Naive thymus-derived CD4-positive, alpha-beta T cell (primary cell): ENCODE measurements at regions not wholly inside any gene's neighbourhood (a gene's known extent, or its start where the extent isn't known, plus 50 kb on each side); places are given as distances from the start of the nearest gene placed in this dataset.

Experiments used
- ATAC-seq: fragments of 150-1000 bp; cut with Tn5 transposase; 2 replicates; pipeline ENCODE4 v1.10.0; 2021; ENCODE audit warnings: mild to moderate bottlenecking, moderate library complexity
- CTCF ChIA-PET: fragments of 350-600 bp; sonication (Branson Sonifier 250); formaldehyde crosslinking; loops from one replicate; lab custom pipeline; 2021; ENCODE audit warnings: antibody characterized with exemption; lab: Charles Lee
- POLR2A ChIA-PET: fragments of 350-600 bp; sonication (Branson Sonifier 250); formaldehyde crosslinking; loops from one replicate; lab custom pipeline; 2021; ENCODE audit warnings: antibody characterized with exemption, inconsistent platforms; lab: Charles Lee
- DNase-seq, 9 donors: peaks; one replicate each; pipeline versions ENCODE4 v3.0.0 to v3.0.0-alpha.2; 2020 to 2022; ENCODE audit warnings: mixed read lengths in 1 of 9
- H3K27ac ChIP-seq: one replicate; pipeline ENCODE4 v1.7.0; 2013; ENCODE audit warnings: mild to moderate bottlenecking, low read depth, low read length, moderate library complexity
- H3K27me3 ChIP-seq, 2 donors: one replicate each; pipeline ENCODE4 v1.7.0; 2013; ENCODE audit warnings: low read length in 2 of 2, mild to moderate bottlenecking in 2 of 2, moderate library complexity in 2 of 2; ENCODE audit not compliant: control insufficient read depth in 2 of 2, insufficient read depth in 2 of 2
- H3K36me3 ChIP-seq, 3 experiments: 1 replicate in 2 of 3; 2 replicates in 1 of 3; pipeline ENCODE4 v1.7.0; 2013; ENCODE audit warnings: low read length in 3 of 3, mild to moderate bottlenecking in 3 of 3, moderate library complexity in 1 of 3; ENCODE audit not compliant: insufficient read depth in 3 of 3, control insufficient read depth in 2 of 3
- H3K4me1 ChIP-seq, 2 donors: one replicate each; pipeline ENCODE4 v1.7.0; 2013; ENCODE audit warnings: low read length in 2 of 2, mild to moderate bottlenecking in 2 of 2, moderate library complexity in 1 of 2; ENCODE audit not compliant: control insufficient read depth in 2 of 2, insufficient read depth in 2 of 2
- H3K4me3 ChIP-seq: 2 replicates; pipeline ENCODE4 v1.7.0; 2013; ENCODE audit warnings: mild to moderate bottlenecking, low read length
- H3K9me3 ChIP-seq, 3 experiments: 1 replicate in 2 of 3; 2 replicates in 1 of 3; pipeline ENCODE4 v1.7.0; 2013; ENCODE audit warnings: low read length in 3 of 3; ENCODE audit not compliant: control insufficient read depth in 2 of 3
- H3K27ac Mint-ChIP-seq, 9 donors: one replicate each; pipeline ENCODE4 v1.8.0; 2020 to 2022; ENCODE audit warnings: mixed read lengths in 9 of 9, mild to moderate bottlenecking in 8 of 9, moderate library complexity in 5 of 9, inconsistent platforms in 2 of 9
- H3K27me3 Mint-ChIP-seq, 5 donors: one replicate each; pipeline ENCODE4 v1.8.0; 2021 to 2022; ENCODE audit warnings: mixed read lengths in 5 of 5, mild to moderate bottlenecking in 1 of 5
- H3K36me3 Mint-ChIP-seq, 5 donors: one replicate each; pipeline ENCODE4 v1.8.0; 2020 to 2022; ENCODE audit warnings: mixed read lengths in 5 of 5, mild to moderate bottlenecking in 3 of 5, inconsistent platforms in 1 of 5
- H3K4me1 Mint-ChIP-seq, 7 donors: one replicate each; pipeline ENCODE4 v1.8.0; 2020 to 2022; ENCODE audit warnings: mixed read lengths in 7 of 7, mild to moderate bottlenecking in 3 of 7, inconsistent platforms in 1 of 7
- H3K4me3 Mint-ChIP-seq, 10 donors: one replicate each; pipeline ENCODE4 v1.8.0; 2020 to 2022; ENCODE audit warnings: mild to moderate bottlenecking in 10 of 10, mixed read lengths in 10 of 10, moderate library complexity in 6 of 10, inconsistent platforms in 2 of 10
- H3K9me3 Mint-ChIP-seq, 11 donors: one replicate each; pipeline ENCODE4 v1.8.0; 2020 to 2022; ENCODE audit warnings: mixed read lengths in 11 of 11, mild to moderate bottlenecking in 4 of 11, inconsistent platforms in 1 of 11, moderate library complexity in 1 of 11
- intact Hi-C, 2 donors: fragments of 100-400 bp; cut with micrococcal nuclease; formaldehyde crosslinking; loops; one replicate each; pipeline ENCODE4 v1.15.1; 2023

GRCh38 chrX:84715315-84715714, 213.1 kb upstream of the HDX start:
- Histone ChIP-seq H3K4me1 (no peaks in the 10 kb centered on the region), H3K4me3 (no peak overlapping the region), H3K9me3 (no peaks in the 10 kb centered on the region), H3K36me3 (no peaks in the 10 kb centered on the region), H3K27me3 (no peaks in the 10 kb centered on the region), H3K27ac (no peak overlapping the region)
- ChIA-PET CTCF (no interaction called here), POLR2A (no interaction called here)
- Mint-ChIP-seq H3K27ac (no peak overlapping the region), H3K9me3 (no peaks in the 10 kb centered on the region), H3K27me3 (no peaks in the 10 kb centered on the region), H3K36me3 (no peaks in the 10 kb centered on the region), H3K4me3 (no peak overlapping the region), H3K4me1 (peaks cover 0 to 9% (median 0%) of the 10 kb centered on the region in 7 donors)
- ATAC-seq (no peak), DNase-seq (no peak)
- intact Hi-C loops = no loop called here

GRCh38 chrX:84717343-84717742, 215.1 kb upstream of the HDX start:
- Mint-ChIP-seq H3K4me3 (no peak overlapping the region), H3K4me1 (peaks cover 0 to 9% (median 0%) of the 10 kb centered on the region in 7 donors), H3K27me3 (no peaks in the 10 kb centered on the region), H3K27ac (no peak overlapping the region), H3K36me3 (no peaks in the 10 kb centered on the region), H3K9me3 (no peaks in the 10 kb centered on the region)
- intact Hi-C loops = no loop called here
- no peaks in the 10 kb centered on the region for H3K27me3 ChIP-seq
- H3K4me1 ChIP-seq = no peaks in the 10 kb centered on the region
- no peaks in the 10 kb centered on the region for H3K9me3 ChIP-seq
- ATAC-seq (no peak), DNase-seq (no peak)
- H3K4me3 ChIP-seq = no peak overlapping the region
- ChIA-PET POLR2A (no interaction called here), CTCF (no interaction called here)
- no peaks in the 10 kb centered on the region for H3K36me3 ChIP-seq
- H3K27ac ChIP-seq = no peak overlapping the region

GRCh38 chrX:84721416-84721815, 219.2 kb upstream of the HDX start:
- H3K4me3 Mint-ChIP-seq = no peak overlapping the region
- no peak for DNase-seq
- CTCF ChIA-PET = no interaction called here
- Histone ChIP-seq H3K9me3 (no peaks in the 10 kb centered on the region), H3K4me1 (no peaks in the 10 kb centered on the region), H3K4me3 (no peak overlapping the region), H3K36me3 (no peaks in the 10 kb centered on the region), H3K27ac (no peak overlapping the region), H3K27me3 (no peaks in the 10 kb centered on the region)
- H3K9me3 Mint-ChIP-seq = no peaks in the 10 kb centered on the region
- intact Hi-C loops = no loop called here
- H3K36me3 Mint-ChIP-seq = no peaks in the 10 kb centered on the region
- H3K27ac Mint-ChIP-seq = no peak overlapping the region
- H3K4me1 Mint-ChIP-seq = no peaks in the 10 kb centered on the region
- no peaks in the 10 kb centered on the region for H3K27me3 Mint-ChIP-seq
- POLR2A ChIA-PET = no interaction called here
- ATAC-seq = no peak

- ATAC-seq (no peak), DNase-seq (no peak)
- no peak overlapping the region for H3K4me3 ChIP-seq
- ChIA-PET POLR2A (no interaction called here), CTCF (no interaction called here)
- H3K4me1 ChIP-seq = no peaks in the 10 kb centered on the region
- no peaks in the 10 kb centered on the region for H3K27me3 ChIP-seq
- H3K9me3 ChIP-seq = no peaks in the 10 kb centered on the region
- no peaks in the 10 kb centered on the region for H3K27me3 Mint-ChIP-seq
- H3K36me3 Mint-ChIP-seq = no peaks in the 10 kb centered on the region
- H3K4me1 Mint-ChIP-seq = no peaks in the 10 kb centered on the region
- no peak overlapping the region for H3K27ac Mint-ChIP-seq
- H3K4me3 Mint-ChIP-seq = no peak overlapping the region
- H3K27ac ChIP-seq = no peak overlapping the region
- no peaks in the 10 kb centered on the region for H3K9me3 Mint-ChIP-seq
- intact Hi-C loops = no loop called here
- H3K36me3 ChIP-seq = no peaks in the 10 kb centered on the region
Observed at GRCh38 chrX:84724576-84724975, 222.3 kb upstream of the HDX start.

GRCh38 chrX:84729408-84729807, 227.2 kb upstream of the HDX start:
- ChIA-PET CTCF (no interaction called here), POLR2A (no interaction called here)
- H3K27me3 ChIP-seq = no peaks in the 10 kb centered on the region
- H3K36me3 ChIP-seq = no peaks in the 10 kb centered on the region
- H3K4me3 ChIP-seq = no peak overlapping the region
- DNase-seq (no peak), ATAC-seq (no peak)
- H3K27ac ChIP-seq = no peak overlapping the region
- Mint-ChIP-seq H3K27ac (no peak overlapping the region), H3K4me1 (no peaks in the 10 kb centered on the region), H3K36me3 (no peaks in the 10 kb centered on the region), H3K9me3 (no peaks in the 10 kb centered on the region), H3K27me3 (no peaks in the 10 kb centered on the region), H3K4me3 (no peak overlapping the region)
- intact Hi-C loops = loop anchor here in 1 of 2 donors (5.0 kb wide), 1 partner anchor 323 kb away; no protein-coding TSS in a partner anchor
- no peaks in the 10 kb centered on the region for H3K9me3 ChIP-seq
- no peaks in the 10 kb centered on the region for H3K4me1 ChIP-seq

GRCh38 chrX:84729809-84730208, 227.6 kb upstream of the HDX start:
- H3K27me3 ChIP-seq = no peaks in the 10 kb centered on the region
- Mint-ChIP-seq H3K27ac (no peak overlapping the region), H3K9me3 (no peaks in the 10 kb centered on the region), H3K4me1 (no peaks in the 10 kb centered on the region), H3K36me3 (no peaks in the 10 kb centered on the region), H3K27me3 (no peaks in the 10 kb centered on the region), H3K4me3 (no peak overlapping the region)
- ChIA-PET POLR2A (no interaction called here), CTCF (no interaction called here)
- H3K4me3 ChIP-seq = no peak overlapping the region
- peak; percentile 66 for ATAC-seq
- no peaks in the 10 kb centered on the region for H3K36me3 ChIP-seq
- DNase-seq = peak in 4 of 9 donors; percentile 4 to 24 (median 14)
- no peaks in the 10 kb centered on the region for H3K9me3 ChIP-seq
- no peak overlapping the region for H3K27ac ChIP-seq
- intact Hi-C loops = loop anchor here in 1 of 2 donors (5.0 kb wide), 1 partner anchor 322 kb away; no protein-coding TSS in a partner anchor
- no peaks in the 10 kb centered on the region for H3K4me1 ChIP-seq

GRCh38 chrX:84735025-84735424, 232.8 kb upstream of the HDX start:
- Mint-ChIP-seq H3K4me1 (no peaks in the 10 kb centered on the region), H3K27ac (no peak overlapping the region), H3K36me3 (no peaks in the 10 kb centered on the region), H3K4me3 (no peak overlapping the region), H3K27me3 (peaks cover 0 to 8% (median 0%) of the 10 kb centered on the region in 5 donors), H3K9me3 (no peaks in the 10 kb centered on the region)
- Histone ChIP-seq H3K27ac (no peak overlapping the region), H3K9me3 (no peaks in the 10 kb centered on the region), H3K4me1 (no peaks in the 10 kb centered on the region), H3K4me3 (no peak overlapping the region), H3K27me3 (no peaks in the 10 kb centered on the region), H3K36me3 (no peaks in the 10 kb centered on the region)
- CTCF ChIA-PET = no interaction called here
- POLR2A ChIA-PET = no interaction called here
- ATAC-seq (no peak), DNase-seq (no peak)
- intact Hi-C loops = no loop called here
